AG09309 (cell line): ENCODE measurements at regions not wholly inside any gene's neighbourhood (a gene's known extent, or its start where the extent isn't known, plus 50 kb on each side); places are given as distances from the start of the nearest gene placed in this dataset.
"Not testable (repeated sequence)": the region's sequence is repeated elsewhere in the genome, so short reads cannot be mapped to it uniquely, and the experiment has no call there.

ENCODE experiments used
- DNase-seq: peaks from one replicate; pipeline ENCODE4 v3.0.0-alpha.2; 2010; ENCODE audit warnings: low read depth
- H3K4me3 ChIP-seq: 2 replicates; pipeline ENCODE4 v1.5.1; 2011; ENCODE audit warnings: mild to moderate bottlenecking, low read depth, low read length, moderate library complexity; ENCODE audit not compliant: control insufficient read depth
- CTCF ChIP-seq: IDR thresholded peaks from 2 replicates; pipeline ENCODE4 v1.5.1; 2011; ENCODE audit warnings: mild to moderate bottlenecking, low read depth, low read length, inconsistent platforms; ENCODE audit not compliant: insufficient read depth, control insufficient read depth; ENCODE audit errors: missing control alignments

GRCh38 chr17:20926532-20926931, 116.3 kb downstream of the USP22 start:
- TF ChIP-seq CTCF = no peak
- DNase-seq = no peak

GRCh38 chr17:20927308-20927977, 115.4 kb downstream of the USP22 start:
- no peak overlapping the region for H3K4me3 ChIP-seq
- DNase-seq = no peak
- no peak for TF ChIP-seq CTCF

More at GRCh38 chr17:20926532-20926931, 116.3 kb downstream of the USP22 start:
- H3K4me3 ChIP-seq = no peak overlapping the region

GRCh38 chr17:20929334-20929733, 113.5 kb downstream of the USP22 start:
- no peak for TF ChIP-seq CTCF
- DNase-seq = no peak
- H3K4me3 ChIP-seq = no peak overlapping the region

- no peak for TF ChIP-seq CTCF
- H3K4me3 ChIP-seq = no peak overlapping the region
- no peak for DNase-seq
Measured at GRCh38 chr17:20930081-20930760, 112.6 kb downstream of the USP22 start.

GRCh38 chr17:20933040-20933439, 109.8 kb downstream of the USP22 start:
- H3K4me3 ChIP-seq, DNase-seq: not testable (repeated sequence)

- no peak for DNase-seq
- no peak for TF ChIP-seq CTCF
- no peak overlapping the region for H3K4me3 ChIP-seq
Measured at GRCh38 chr17:20934288-20934687, 108.5 kb downstream of the USP22 start.

- H3K4me3 ChIP-seq = no peak overlapping the region
- DNase-seq = peak; percentile 37
- no peak for TF ChIP-seq CTCF
Measured at GRCh38 chr17:20935740-20936139, 107.1 kb downstream of the USP22 start.
